ENCODE measurements at regions not wholly inside any gene's neighbourhood (a gene's known extent, or its start where the extent isn't known, plus 50 kb on each side); places are given as distances from the start of the nearest gene placed in this dataset.
"Not testable (repeated sequence)": the region's sequence is repeated elsewhere in the genome, so short reads cannot be mapped to it uniquely, and the experiment has no call there.

GRCh38 chr18:70405052-70405451 lies 116.2 kb downstream of the SOCS6 start:
- POLR2A ChIA-PET: no interaction called here
- Mint-ChIP-seq H3K27ac (no peak overlapping the region), H3K9me3 (no peaks in the 10 kb centered on the region), H3K4me1 (ENCODE audit: low read depth) (no peaks in the 10 kb centered on the region), H3K4me3 (no peak overlapping the region), H3K27me3 (peaks cover 3% of the 10 kb centered on the region), H3K36me3 (no peaks in the 10 kb centered on the region)
- intact Hi-C loops (cut with micrococcal nuclease): no loop called here
- DNase-seq: no peak
- CTCF ChIA-PET: no interaction called here

GRCh38 chr18:70400476-70400875 lies 111.6 kb downstream of the SOCS6 start:
- intact Hi-C loops (cut with micrococcal nuclease): no loop called here
- H3K4me3 Mint-ChIP-seq: no peak overlapping the region
- no peak for DNase-seq
- no peaks in the 10 kb centered on the region for H3K36me3 Mint-ChIP-seq
- H3K9me3 Mint-ChIP-seq: no peaks in the 10 kb centered on the region
- H3K4me1 Mint-ChIP-seq (ENCODE audit: low read depth): no peaks in the 10 kb centered on the region
- no peak overlapping the region for H3K27ac Mint-ChIP-seq
- no peaks in the 10 kb centered on the region for H3K27me3 Mint-ChIP-seq
- POLR2A ChIA-PET: no interaction called here
- CTCF ChIA-PET: interaction anchor here (1.0 kb wide), 1 partner anchor 34 kb away, joined by 3 read pairs; no protein-coding TSS in a partner anchor

GRCh38 chr18:70398076-70398475 lies 109.2 kb downstream of the SOCS6 start:
- DNase-seq: no peak
- Mint-ChIP-seq H3K4me1 (ENCODE audit: low read depth) (no peaks in the 10 kb centered on the region), H3K27ac (no peak overlapping the region), H3K9me3 (no peaks in the 10 kb centered on the region), H3K4me3 (no peak overlapping the region), H3K36me3 (no peaks in the 10 kb centered on the region), H3K27me3 (no peaks in the 10 kb centered on the region)
- ChIA-PET CTCF (interaction anchor here (0.7 kb wide), 1 partner anchor 24 kb away, joined by 3 read pairs; no protein-coding TSS in a partner anchor), POLR2A (no interaction called here)
- intact Hi-C loops (cut with micrococcal nuclease): no loop called here

GRCh38 chr18:70397259-70397925 lies 108.5 kb downstream of the SOCS6 start:
- Mint-ChIP-seq H3K9me3 (no peaks in the 10 kb centered on the region), H3K4me3 (no peak overlapping the region), H3K36me3 (no peaks in the 10 kb centered on the region), H3K4me1 (ENCODE audit: low read depth) (no peaks in the 10 kb centered on the region), H3K27me3 (peaks cover 4% of the 10 kb centered on the region), H3K27ac (no peak overlapping the region)
- intact Hi-C loops (cut with micrococcal nuclease): no loop called here
- no peak for DNase-seq
- ChIA-PET POLR2A (no interaction called here), CTCF (interaction anchor here (0.7 kb wide), 1 partner anchor 24 kb away, joined by 3 read pairs; no protein-coding TSS in a partner anchor)

GRCh38 chr18:70395771-70396170 lies 106.9 kb downstream of the SOCS6 start:
- CTCF ChIA-PET; intact Hi-C loops (cut with micrococcal nuclease); H3K27ac Mint-ChIP-seq; H3K27me3 Mint-ChIP-seq; H3K4me1 Mint-ChIP-seq (ENCODE audit: low read depth); DNase-seq; H3K36me3 Mint-ChIP-seq; H3K4me3 Mint-ChIP-seq; POLR2A ChIA-PET; H3K9me3 Mint-ChIP-seq: not testable (repeated sequence)

- Mint-ChIP-seq H3K27ac (no peak overlapping the region), H3K4me3 (no peak overlapping the region), H3K27me3 (peaks cover 4% of the 10 kb centered on the region), H3K9me3 (no peaks in the 10 kb centered on the region), H3K36me3 (no peaks in the 10 kb centered on the region), H3K4me1 (ENCODE audit: low read depth) (no peaks in the 10 kb centered on the region)
- intact Hi-C loops (cut with micrococcal nuclease): no loop called here
- ChIA-PET POLR2A (no interaction called here), CTCF (interaction anchor here (1.0 kb wide), 1 partner anchor 39 kb away, joined by 4 read pairs; no protein-coding TSS in a partner anchor)
- DNase-seq: no peak
Measured at GRCh38 chr18:70394672-70395071, 105.8 kb downstream of the SOCS6 start.

- Mint-ChIP-seq H3K9me3 (no peaks in the 10 kb centered on the region), H3K4me3 (no peak overlapping the region), H3K27ac (no peak overlapping the region), H3K27me3 (peaks cover 4% of the 10 kb centered on the region), H3K4me1 (ENCODE audit: low read depth) (no peaks in the 10 kb centered on the region), H3K36me3 (no peaks in the 10 kb centered on the region)
- no peak for DNase-seq
- ChIA-PET CTCF (no interaction called here), POLR2A (no interaction called here)
- intact Hi-C loops (cut with micrococcal nuclease): no loop called here
Measured at GRCh38 chr18:70390371-70391090, 101.7 kb downstream of the SOCS6 start.

- intact Hi-C loops (cut with micrococcal nuclease); POLR2A ChIA-PET; DNase-seq; H3K27me3 Mint-ChIP-seq; H3K4me3 Mint-ChIP-seq; H3K36me3 Mint-ChIP-seq; CTCF ChIA-PET; H3K27ac Mint-ChIP-seq; H3K9me3 Mint-ChIP-seq; H3K4me1 Mint-ChIP-seq (ENCODE audit: low read depth): not testable (repeated sequence)
Measured at GRCh38 chr18:70389036-70389435, 100.2 kb downstream of the SOCS6 start.

GRCh38 chr18:70387027-70387426 lies 98.2 kb downstream of the SOCS6 start:
- Mint-ChIP-seq H3K36me3 (no peaks in the 10 kb centered on the region), H3K9me3 (no peaks in the 10 kb centered on the region), H3K27ac (no peak overlapping the region), H3K4me1 (ENCODE audit: low read depth) (no peaks in the 10 kb centered on the region), H3K4me3 (no peak overlapping the region), H3K27me3 (no peaks in the 10 kb centered on the region)
- intact Hi-C loops (cut with micrococcal nuclease): no loop called here
- ChIA-PET POLR2A (no interaction called here), CTCF (interaction anchor here (0.6 kb wide), 1 partner anchor 668 kb away, joined by 3 read pairs; no protein-coding TSS in a partner anchor)
- no peak for DNase-seq

GRCh38 chr18:70386582-70386981 lies 97.7 kb downstream of the SOCS6 start:
- intact Hi-C loops (cut with micrococcal nuclease): no loop called here
- Mint-ChIP-seq H3K4me1 (ENCODE audit: low read depth) (no peaks in the 10 kb centered on the region), H3K36me3 (no peaks in the 10 kb centered on the region), H3K27me3 (no peaks in the 10 kb centered on the region), H3K27ac (no peak overlapping the region), H3K4me3 (no peak overlapping the region), H3K9me3 (no peaks in the 10 kb centered on the region)
- ChIA-PET CTCF (interaction anchor here (0.6 kb wide), 1 partner anchor 669 kb away, joined by 3 read pairs; no protein-coding TSS in a partner anchor), POLR2A (no interaction called here)
- DNase-seq: no peak

- no peaks in the 10 kb centered on the region for H3K36me3 Mint-ChIP-seq
- no peaks in the 10 kb centered on the region for H3K9me3 Mint-ChIP-seq
- DNase-seq: no peak
- no peak overlapping the region for H3K4me3 Mint-ChIP-seq
- H3K4me1 Mint-ChIP-seq (ENCODE audit: low read depth): no peaks in the 10 kb centered on the region
- H3K27me3 Mint-ChIP-seq: no peaks in the 10 kb centered on the region
- CTCF ChIA-PET: no interaction called here
- POLR2A ChIA-PET: no interaction called here
- intact Hi-C loops (cut with micrococcal nuclease): no loop called here
- no peak overlapping the region for H3K27ac Mint-ChIP-seq
Measured at GRCh38 chr18:70385474-70385873, 96.6 kb downstream of the SOCS6 start.

GRCh38 chr18:70384181-70384790 lies 95.4 kb downstream of the SOCS6 start:
- no peaks in the 10 kb centered on the region for H3K4me1 Mint-ChIP-seq (ENCODE audit: low read depth)
- no peaks in the 10 kb centered on the region for H3K36me3 Mint-ChIP-seq
- H3K4me3 Mint-ChIP-seq: no peak overlapping the region
- H3K27me3 Mint-ChIP-seq: no peaks in the 10 kb centered on the region
- DNase-seq: no peak
- no peaks in the 10 kb centered on the region for H3K9me3 Mint-ChIP-seq
- CTCF ChIA-PET: no interaction called here
- intact Hi-C loops (cut with micrococcal nuclease): no loop called here
- POLR2A ChIA-PET: no interaction called here
- no peak overlapping the region for H3K27ac Mint-ChIP-seq

All from activated CD4-positive, alpha-beta memory T cell treated with anti-CD3 and anti-CD28 coated beads for 36 hours (primary cell).